Hematopoietic multipotent progenitor cell treated with erythropoietin and hydrocortisone succinate and interleukin-3 and kit ligand, for 15 days (in vitro differentiated cells): ENCODE measurements at regions not wholly inside any gene's neighbourhood (a gene's known extent, or its start where the extent isn't known, plus 50 kb on each side); places are given as distances from the start of the nearest gene placed in this dataset.

Experiments
- DNase-seq: peaks from one replicate; pipeline ENCODE4 v3.0.0-alpha.2; 2015; ENCODE audit warnings: low spot score

DNA sequence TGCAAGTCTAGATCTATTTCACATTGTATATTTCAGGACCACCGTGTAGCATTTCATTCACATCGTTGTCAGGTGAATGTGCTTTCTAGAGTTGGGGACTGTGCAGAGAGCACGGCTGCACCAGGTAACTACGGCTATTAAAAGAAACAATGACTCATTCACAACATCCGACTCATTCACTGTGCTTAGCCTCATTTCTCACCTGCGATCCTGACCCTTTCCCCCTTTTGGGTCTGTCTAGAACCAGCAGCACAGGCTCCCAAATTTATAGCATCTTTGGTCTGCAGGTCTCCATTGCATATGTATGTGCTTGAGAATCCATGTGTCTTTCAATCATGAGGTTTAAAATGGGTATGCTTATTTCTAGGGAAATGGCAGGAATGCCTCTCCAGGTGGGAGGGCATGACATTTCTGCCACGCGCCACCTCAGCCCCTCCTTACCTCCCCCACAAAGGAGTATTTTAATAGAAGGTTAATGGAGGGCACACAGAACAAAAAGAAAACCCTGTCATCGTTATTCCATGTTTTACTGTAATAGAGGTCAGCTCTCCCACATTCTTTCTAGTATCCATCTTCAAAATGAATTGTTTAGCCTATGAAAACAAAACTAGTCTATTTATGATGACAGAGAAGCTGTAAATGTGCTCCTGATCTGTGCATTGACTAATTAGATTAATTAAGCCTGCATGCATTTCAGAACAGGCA is 246.7 kb upstream of the EPHA4 start:
- no peak for DNase-seq

- DNase-seq: no peak
Observed at GRCh38 chr2:221817878-221818277, 245.8 kb upstream of the EPHA4 start.

DNA sequence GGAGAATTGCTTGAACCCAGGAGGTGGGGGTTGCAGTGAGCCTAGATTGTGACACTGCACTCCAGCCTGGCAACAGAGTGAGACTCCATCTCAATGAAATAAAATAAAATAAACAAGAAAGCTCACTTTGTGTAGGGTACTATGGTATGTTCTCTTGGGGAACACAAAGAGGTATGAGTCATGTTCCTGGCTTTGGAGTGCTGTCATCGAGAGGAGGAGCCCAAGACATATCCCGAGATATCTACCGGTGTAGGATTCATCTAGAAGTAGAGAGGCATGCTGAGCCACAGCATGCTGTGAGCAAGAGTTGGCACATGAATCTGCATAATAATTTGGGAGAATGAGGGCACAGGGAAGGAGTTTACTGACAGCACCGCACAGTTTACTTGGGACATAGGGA is 244.9 kb upstream of the EPHA4 start:
- DNase-seq: no peak

GRCh38 chr2:221816566-221816965 is 244.5 kb upstream of the EPHA4 start:
- no peak for DNase-seq

- DNase-seq: no peak
Observed at GRCh38 chr2:221810650-221811049, 238.5 kb upstream of the EPHA4 start.

- DNase-seq: no peak
Observed at GRCh38 chr2:221810245-221810644, 238.1 kb upstream of the EPHA4 start.

DNA sequence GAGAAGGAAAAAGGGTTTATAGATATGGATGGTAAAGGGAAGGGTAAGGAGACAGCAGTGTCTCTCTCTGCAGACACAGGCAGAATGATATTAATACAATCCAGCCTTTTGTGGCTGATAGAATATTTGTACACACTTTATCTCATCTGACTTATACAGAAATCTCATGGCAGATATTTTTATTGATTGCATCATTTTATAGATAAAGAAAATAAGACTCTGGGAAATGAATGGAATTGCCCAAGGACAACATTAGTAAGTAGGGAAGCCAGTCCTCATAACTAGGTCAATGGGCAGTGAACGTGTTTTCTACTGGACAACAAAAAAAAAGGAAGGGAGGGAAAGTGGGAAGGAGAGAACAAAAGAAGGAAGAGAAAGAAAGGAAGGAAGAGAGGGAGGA is 236.4 kb upstream of the EPHA4 start:
- no peak for DNase-seq

DNA sequence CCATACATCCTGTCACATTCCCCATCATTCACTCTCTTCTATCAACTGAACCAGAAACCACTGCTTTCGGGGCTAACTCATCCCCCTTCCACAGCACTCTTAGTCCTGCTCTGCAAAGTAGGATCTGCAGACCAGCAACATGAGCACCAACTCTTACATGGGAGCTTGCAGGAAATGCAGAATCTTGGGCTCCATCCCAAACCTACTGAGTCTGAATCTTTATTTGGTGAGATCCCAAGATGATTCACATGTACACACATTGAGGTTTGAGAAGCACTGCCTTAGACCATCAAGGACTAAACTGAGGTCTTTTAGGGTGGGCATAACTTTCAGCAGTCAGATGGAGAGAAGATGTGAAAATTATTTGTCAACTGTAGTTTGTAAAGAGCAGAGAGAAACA is 235.6 kb upstream of the EPHA4 start:
- no peak for DNase-seq

- no peak for DNase-seq
Observed at GRCh38 chr2:221802089-221802488, 230.0 kb upstream of the EPHA4 start.

GRCh38 chr2:221792971-221793521 is 220.9 kb upstream of the EPHA4 start:
- no peak for DNase-seq

GRCh38 chr2:221791844-221792243 is 219.7 kb upstream of the EPHA4 start:
- no peak for DNase-seq

DNA sequence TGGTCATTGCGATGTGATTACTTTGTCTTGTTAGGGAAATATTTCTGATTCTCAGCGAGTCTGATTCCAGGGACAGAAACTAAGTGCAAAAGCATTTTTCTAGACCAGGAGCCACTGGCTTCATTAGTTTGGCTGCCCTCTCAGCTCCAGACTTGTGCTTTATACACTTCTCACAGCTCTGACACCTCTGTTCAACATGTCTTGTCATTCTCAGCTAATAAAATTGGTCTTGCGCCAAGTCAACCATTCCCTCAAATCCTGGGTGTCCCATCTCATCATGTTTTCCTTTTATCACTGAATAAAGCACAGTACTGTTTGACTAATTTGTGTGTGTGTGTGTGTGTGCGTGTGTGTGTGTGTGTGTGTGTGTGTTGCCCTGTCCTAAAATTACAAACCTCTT is 215.5 kb upstream of the EPHA4 start:
- no peak for DNase-seq

DNA sequence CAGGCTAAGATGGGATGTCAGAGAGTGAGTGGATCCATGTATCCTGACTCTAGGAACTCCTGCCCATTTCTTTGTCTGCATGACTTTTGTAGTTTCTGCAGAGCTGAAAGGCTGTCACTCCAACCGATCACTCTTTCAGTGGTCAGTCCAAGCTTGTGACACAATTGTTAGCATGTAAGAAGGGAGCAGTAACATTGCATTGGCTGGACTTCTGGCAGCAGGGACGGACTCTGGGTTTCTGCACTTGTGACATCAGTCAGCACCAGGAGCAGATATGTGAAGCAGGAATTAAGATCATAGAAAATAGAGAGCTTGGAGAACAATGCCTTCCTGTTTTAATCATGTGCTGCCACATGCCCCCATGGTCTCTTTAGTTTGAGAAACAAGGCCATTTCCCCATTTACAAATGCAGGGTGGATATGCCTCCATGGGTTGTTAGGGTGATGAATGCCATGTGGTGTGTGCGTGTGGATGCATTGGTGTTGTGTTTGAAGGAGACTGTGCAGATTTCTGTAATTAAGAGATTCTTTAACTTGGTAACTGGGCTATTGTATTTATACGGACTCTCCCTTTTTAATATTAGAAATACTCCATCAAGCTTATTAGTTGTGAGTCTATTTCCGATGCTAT is 214.3 kb upstream of the EPHA4 start:
- DNase-seq: no peak

GRCh38 chr2:221780281-221780688 is 208.2 kb upstream of the EPHA4 start:
- DNase-seq: no peak

DNA sequence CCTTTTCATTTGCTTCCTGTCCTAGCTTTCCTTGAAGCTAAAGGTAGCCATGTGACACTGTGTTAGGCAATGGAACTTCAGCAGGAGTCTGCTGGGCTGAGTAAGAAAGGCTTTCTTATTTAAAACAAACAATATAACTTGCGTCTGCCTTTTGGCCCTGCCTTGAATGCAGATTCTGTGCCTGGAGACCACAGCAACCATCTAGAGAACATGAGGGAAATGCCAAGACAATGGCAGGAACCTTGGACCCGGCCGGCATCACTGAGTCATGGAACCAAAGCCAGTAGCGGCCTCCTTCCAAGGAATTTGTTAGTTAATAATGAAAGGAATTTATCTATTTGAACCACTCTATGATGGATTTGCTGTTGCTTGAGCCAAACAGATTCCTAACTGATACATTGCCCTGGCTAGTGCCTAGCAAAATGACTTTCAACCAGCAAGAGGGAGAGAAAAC is 207.5 kb upstream of the EPHA4 start:
- no peak for DNase-seq

GRCh38 chr2:221778025-221778424 is 205.9 kb upstream of the EPHA4 start:
- no peak for DNase-seq

DNA sequence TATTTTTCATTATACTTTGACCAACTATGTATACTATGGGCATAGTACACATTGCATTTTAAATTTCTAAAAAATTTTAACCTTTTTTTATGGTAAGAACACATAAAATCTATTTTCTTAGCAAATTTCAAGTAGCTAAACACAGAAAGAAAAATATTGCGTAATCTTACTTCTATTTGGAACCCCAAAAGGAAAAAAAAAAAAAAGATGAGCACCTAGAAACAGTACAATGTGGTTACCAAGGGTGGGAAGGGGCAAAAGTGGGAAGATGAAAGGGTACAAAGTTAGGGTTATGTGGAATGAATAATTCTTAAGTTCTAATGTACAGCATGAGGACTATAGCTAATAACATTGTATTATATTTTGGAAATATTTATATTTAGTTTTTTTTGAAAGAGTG is 205.0 kb upstream of the EPHA4 start:
- no peak for DNase-seq

DNA sequence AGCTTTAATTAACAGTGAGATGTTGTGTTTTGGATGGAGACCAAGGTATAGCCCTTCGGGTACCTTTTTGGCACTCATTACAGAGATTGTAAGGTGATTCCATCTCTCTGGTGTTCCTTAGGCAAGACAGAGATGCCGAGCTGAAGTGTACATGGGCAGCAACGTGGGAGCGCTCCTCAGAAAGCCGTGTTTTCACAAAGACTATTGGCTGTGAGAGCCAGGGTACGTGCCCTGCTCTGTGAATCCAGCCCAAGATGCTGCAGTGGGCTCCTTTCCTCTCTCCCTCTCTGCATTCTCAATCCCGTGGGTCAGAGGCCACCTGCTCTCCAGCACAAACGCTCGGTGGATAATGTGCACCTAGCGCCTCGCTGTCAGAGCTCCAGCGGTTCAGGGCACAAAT is 203.0 kb upstream of the EPHA4 start:
- DNase-seq: no peak

- DNase-seq: no peak
Observed at GRCh38 chr2:221774136-221774535, 202.0 kb upstream of the EPHA4 start.

- DNase-seq: no peak
Observed at GRCh38 chr2:221771297-221771696, 199.2 kb upstream of the EPHA4 start.

DNA sequence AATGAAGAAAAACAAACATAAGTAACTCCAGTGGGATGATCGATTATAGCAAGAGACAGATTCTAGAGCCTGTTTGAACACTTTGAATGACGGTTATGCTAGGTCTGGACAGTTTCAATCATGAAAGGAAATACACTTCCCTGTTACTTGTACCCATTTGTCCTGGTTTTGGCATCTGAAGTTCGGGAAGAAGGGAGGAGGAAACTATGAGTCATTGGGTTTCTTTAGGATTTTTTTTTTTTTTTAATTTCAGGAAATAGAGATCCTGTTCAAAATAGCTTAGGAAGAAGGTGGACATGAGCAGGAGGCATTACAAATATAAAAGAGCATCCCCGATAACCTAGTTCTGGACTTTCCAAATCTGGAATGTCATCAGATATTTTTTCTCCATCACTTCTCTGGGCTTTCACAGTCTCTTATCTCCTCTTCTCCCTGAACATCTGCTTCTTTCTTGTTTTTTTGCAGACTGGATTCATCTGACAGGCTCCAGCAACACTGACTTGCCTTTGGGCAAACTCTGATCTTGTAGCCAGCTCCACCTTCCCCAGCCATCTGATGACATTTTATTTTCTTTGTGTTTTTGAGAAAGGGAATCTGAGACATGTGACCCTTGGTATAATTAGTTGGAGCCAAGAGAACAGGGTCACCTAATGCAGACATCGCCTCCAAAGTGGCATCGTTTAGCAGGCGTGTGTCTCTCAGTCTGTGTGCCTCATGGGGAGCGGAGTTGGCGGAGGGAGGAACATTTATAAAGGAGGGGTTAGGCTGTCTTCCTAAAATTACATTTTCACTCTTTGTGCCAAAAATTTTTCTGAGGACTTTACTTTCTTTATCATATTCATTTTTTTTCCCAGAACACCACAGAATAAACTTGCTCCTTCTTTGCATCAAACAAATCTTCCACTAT is 195.3 kb upstream of the EPHA4 start:
- no peak for DNase-seq

DNA sequence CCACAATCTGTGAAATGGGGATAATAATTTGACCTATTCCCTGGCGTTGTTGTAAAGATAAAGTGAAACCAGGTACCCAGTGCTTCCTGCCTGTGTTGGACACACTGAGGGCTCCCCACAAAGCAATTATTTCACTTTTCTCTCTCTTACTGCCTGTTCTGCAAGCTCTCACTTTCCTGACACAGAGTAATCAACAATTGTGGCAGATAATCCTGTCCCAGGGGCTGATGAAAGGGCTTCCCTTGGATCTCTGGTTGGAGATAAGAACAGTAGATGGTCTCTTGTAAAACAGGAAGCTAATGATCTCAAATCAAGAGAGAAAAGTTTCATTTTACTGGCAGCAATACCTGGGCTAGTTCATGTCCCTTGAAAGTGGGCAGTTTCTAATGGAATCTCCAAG is 190.4 kb upstream of the EPHA4 start:
- DNase-seq: no peak

DNA sequence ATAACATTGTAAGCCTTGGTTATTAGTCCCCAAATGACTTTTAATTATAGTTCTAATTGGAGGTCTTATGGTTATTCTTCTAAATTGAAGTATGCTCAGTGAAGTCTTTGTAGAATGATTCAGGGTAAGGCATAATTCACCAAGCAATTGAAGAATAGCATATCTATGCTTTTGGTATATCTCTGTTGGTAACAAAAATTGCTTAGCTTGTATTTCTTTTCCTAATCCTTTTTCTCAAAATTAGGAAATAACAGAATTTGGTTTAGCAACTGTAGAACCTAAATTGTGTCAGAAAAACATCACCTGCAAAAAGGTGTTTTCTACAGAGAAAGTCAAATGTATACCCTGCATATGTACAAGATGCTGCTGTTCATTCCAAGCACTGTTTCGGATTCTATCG is 189.2 kb upstream of the EPHA4 start:
- no peak for DNase-seq
